Activated CD8-positive, alpha-beta T cell treated with anti-CD3 and anti-CD28 coated beads for 36 hours (primary cell): ENCODE measurements at regions not wholly inside any gene's neighbourhood (a gene's known extent, or its start where the extent isn't known, plus 50 kb on each side); places are given as distances from the start of the nearest gene placed in this dataset.
A peak's percentile ranks its signal among the peaks of the same experiment; 100 is the strongest.
"Not testable (repeated sequence)": the region's sequence is repeated elsewhere in the genome, so short reads cannot be mapped to it uniquely, and the experiment has no call there.

ENCODE experiments used
- ATAC-seq: fragments of 200-7000 bp; cut with Tn5 transposase; one replicate; pipeline ENCODE4 v1.10.0; 2021; ENCODE audit warnings: mild to moderate bottlenecking, moderate library complexity
- CTCF ChIA-PET: fragments of 350-600 bp; sonication (Branson Sonifier 250); formaldehyde crosslinking; loops from one replicate; lab custom pipeline; 2021; ENCODE audit warnings: antibody characterized with exemption; lab: Charles Lee
- POLR2A ChIA-PET: fragments of 350-600 bp; sonication (Branson Sonifier 250); formaldehyde crosslinking; loops from one replicate; lab custom pipeline; 2021; ENCODE audit warnings: antibody characterized with exemption; lab: Charles Lee
- DNase-seq: peaks from one replicate; pipeline ENCODE4 v3.0.0-alpha.2; 2020
- H3K27ac Mint-ChIP-seq: one replicate; pipeline ENCODE4 v1.8.0; 2021; ENCODE audit warnings: mild to moderate bottlenecking, mixed read lengths
- H3K27me3 Mint-ChIP-seq: one replicate; pipeline ENCODE4 v1.8.0; 2021; ENCODE audit warnings: mixed read lengths
- H3K36me3 Mint-ChIP-seq: one replicate; pipeline ENCODE4 v1.8.0; 2021; ENCODE audit warnings: low read depth, mixed read lengths
- H3K4me1 Mint-ChIP-seq: one replicate; pipeline ENCODE4 v1.8.0; 2021; ENCODE audit warnings: low read depth, mixed read lengths
- H3K4me3 Mint-ChIP-seq: one replicate; pipeline ENCODE4 v1.8.0; 2021; ENCODE audit warnings: mild to moderate bottlenecking, moderate library complexity, mixed read lengths
- H3K9me3 Mint-ChIP-seq: one replicate; pipeline ENCODE4 v1.8.0; 2021; ENCODE audit warnings: mixed read lengths
- CTCF ChIP-seq: fragments of 200-600 bp; IDR thresholded peaks from one replicate; pipeline ENCODE4 v1.8.0; 2022; ENCODE audit warnings: antibody characterized with exemption, mild to moderate bottlenecking
- intact Hi-C: fragments of 100-400 bp; cut with micrococcal nuclease; formaldehyde crosslinking; loops from one replicate; pipeline ENCODE4 v1.10.0; 2022

- ChIA-PET POLR2A (no interaction called here), CTCF (interaction anchor here (1.7 kb wide), 1 partner anchor 12 kb away, joined by 5 read pairs; no protein-coding TSS in a partner anchor)
- Mint-ChIP-seq H3K27ac (peak overlapping the region; percentile 58), H3K4me3 (peak overlapping the region; percentile 52), H3K36me3 (peaks cover 7% of the 10 kb centered on the region), H3K9me3 (no peaks in the 10 kb centered on the region), H3K4me1 (peaks cover 28% of the 10 kb centered on the region), H3K27me3 (no peaks in the 10 kb centered on the region)
- ATAC-seq (peak; percentile 58), DNase-seq (no peak)
- intact Hi-C loops = no loop called here
- no peak for TF ChIP-seq CTCF
These were observed 67.7 kb upstream of the SVIL start for GRCh38 chr10:29702273-29703164.

- no peak for DNase-seq
- Mint-ChIP-seq H3K36me3 (peaks cover 3% of the 10 kb centered on the region), H3K4me1 (peaks cover 28% of the 10 kb centered on the region), H3K27ac (no peak overlapping the region), H3K4me3 (no peak overlapping the region), H3K27me3 (no peaks in the 10 kb centered on the region), H3K9me3 (no peaks in the 10 kb centered on the region)
- TF ChIP-seq CTCF = no peak
- POLR2A ChIA-PET = interaction anchor here (1.6 kb wide), 1 partner anchor 8 kb away, joined by 6 read pairs; no protein-coding TSS in a partner anchor
- no peak for ATAC-seq
- intact Hi-C loops = no loop called here
- CTCF ChIA-PET = interaction anchor here (1.7 kb wide), 1 partner anchor 13 kb away, joined by 5 read pairs; no protein-coding TSS in a partner anchor
These were observed 66.5 kb upstream of the SVIL start for GRCh38 chr10:29701306-29701705.

GRCh38 chr10:29699621-29700020, 64.8 kb upstream of the SVIL start:
- H3K4me1 Mint-ChIP-seq = peaks cover 28% of the 10 kb centered on the region
- ChIA-PET POLR2A (interaction anchor here (1.3 to 1.6 kb wide), 2 partner anchors 10 to 31 kb away, joined by 3 to 6 read pairs; no protein-coding TSS in a partner anchor), CTCF (interaction anchor here (1.2 kb wide), 1 partner anchor 37 kb away, joined by 5 read pairs; no protein-coding TSS in a partner anchor)
- H3K4me3 Mint-ChIP-seq = no peak overlapping the region
- DNase-seq (no peak), ATAC-seq (no peak)
- no peaks in the 10 kb centered on the region for H3K9me3 Mint-ChIP-seq
- intact Hi-C loops = no loop called here
- H3K27ac Mint-ChIP-seq = no peak overlapping the region
- no peaks in the 10 kb centered on the region for H3K27me3 Mint-ChIP-seq
- no peak for TF ChIP-seq CTCF
- peaks cover 3% of the 10 kb centered on the region for H3K36me3 Mint-ChIP-seq

GRCh38 chr10:29698773-29699490, 64.2 kb upstream of the SVIL start:
- Mint-ChIP-seq H3K36me3 (peaks cover 3% of the 10 kb centered on the region), H3K27ac (no peak overlapping the region), H3K9me3 (no peaks in the 10 kb centered on the region), H3K4me1 (peaks cover 21% of the 10 kb centered on the region), H3K27me3 (no peaks in the 10 kb centered on the region), H3K4me3 (no peak overlapping the region)
- POLR2A ChIA-PET = interaction anchor here (1.3 kb wide), 1 partner anchor 31 kb away, joined by 3 read pairs; no protein-coding TSS in a partner anchor
- CTCF ChIA-PET = interaction anchor here (1.2 kb wide), 1 partner anchor 37 kb away, joined by 5 read pairs; no protein-coding TSS in a partner anchor
- DNase-seq = no peak
- no peak for ATAC-seq
- TF ChIP-seq CTCF = no peak
- intact Hi-C loops = no loop called here

- H3K27ac Mint-ChIP-seq, intact Hi-C loops, H3K27me3 Mint-ChIP-seq, POLR2A ChIA-PET, CTCF ChIA-PET, H3K9me3 Mint-ChIP-seq, ATAC-seq, DNase-seq, H3K36me3 Mint-ChIP-seq, H3K4me3 Mint-ChIP-seq: not testable (repeated sequence)
- peaks cover 12% of the 10 kb centered on the region for H3K4me1 Mint-ChIP-seq
These were observed 61.8 kb upstream of the SVIL start for GRCh38 chr10:29696581-29696980.
